Caco-2 (cell line): ENCODE measurements at regions not wholly inside any gene's neighbourhood (a gene's known extent, or its start where the extent isn't known, plus 50 kb on each side); places are given as distances from the start of the nearest gene placed in this dataset.
"Not testable (repeated sequence)": the region's sequence is repeated elsewhere in the genome, so short reads cannot be mapped to it uniquely, and the experiment has no call there.

Experiments
- BruUV-seq: library from RNA; stranded (reverse); fragments of 400-500 nt; replicated peaks from 2 replicates; lab custom pipeline; 2021; lab: Mats Ljungman, UMichigan
- CTCF ChIA-PET: fragments of 300-600 bp; sonication (Branson Sonifier 250); formaldehyde crosslinking; loops from one replicate; lab custom pipeline; 2022; ENCODE audit warnings: antibody characterized with exemption; lab: Charles Lee
- POLR2A ChIA-PET: fragments of 300-600 bp; sonication (Branson Sonifier 250); formaldehyde crosslinking; loops from one replicate; lab custom pipeline; 2022; ENCODE audit warnings: antibody characterized with exemption; lab: Charles Lee
- DNase-seq, 2 experiments: peaks; one replicate each; pipeline versions ENCODE4 v3.0.0 to v3.0.0-alpha.2; 2020 to 2022
- H3K27me3 ChIP-seq: replicated peaks from 2 replicates; pipeline ENCODE4 v1.6.0; 2011; ENCODE audit warnings: low read length; ENCODE audit not compliant: control insufficient read depth, insufficient read depth
- H3K36me3 ChIP-seq: 2 replicates; pipeline ENCODE4 v1.5.1; 2011; ENCODE audit warnings: low read length; ENCODE audit not compliant: control insufficient read depth, insufficient read depth
- H3K4me1 ChIP-seq: fragments of 250-450 bp; sonication (Bioruptor Pico); 2 replicates; pipeline ENCODE4 v1.5.1; 2020; ENCODE audit warnings: mild to moderate bottlenecking
- H3K4me3 ChIP-seq: 2 replicates; pipeline ENCODE4 v1.5.1; 2011; ENCODE audit warnings: low read depth, mild to moderate bottlenecking, control low read depth, low read length
- H3K9me3 ChIP-seq: fragments of 250-450 bp; sonication (Bioruptor Pico); 2 replicates; pipeline ENCODE4 v1.5.1; 2020; ENCODE audit warnings: mild to moderate bottlenecking, moderate library complexity
- H3K27ac Mint-ChIP-seq: one replicate; pipeline ENCODE4 v1.8.0; 2022; ENCODE audit warnings: mixed read lengths; ENCODE audit not compliant: unreplicated experiment
- H3K27me3 Mint-ChIP-seq: one replicate; pipeline ENCODE4 v1.8.0; 2022; ENCODE audit warnings: mixed read lengths; ENCODE audit not compliant: insufficient read depth, unreplicated experiment
- H3K36me3 Mint-ChIP-seq: one replicate; pipeline ENCODE4 v1.8.0; 2022; ENCODE audit warnings: mild to moderate bottlenecking, mixed read lengths; ENCODE audit not compliant: insufficient read depth, unreplicated experiment
- H3K4me1 Mint-ChIP-seq: one replicate; pipeline ENCODE4 v1.8.0; 2022; ENCODE audit warnings: low read depth, mixed read lengths; ENCODE audit not compliant: unreplicated experiment
- H3K4me3 Mint-ChIP-seq: one replicate; pipeline ENCODE4 v1.8.0; 2022; ENCODE audit warnings: mild to moderate bottlenecking, moderate library complexity, mixed read lengths; ENCODE audit not compliant: unreplicated experiment
- H3K9me3 Mint-ChIP-seq: one replicate; pipeline ENCODE4 v1.8.0; 2022; ENCODE audit warnings: mixed read lengths; ENCODE audit not compliant: unreplicated experiment
- intact Hi-C: fragments of 100-400 bp; cut with micrococcal nuclease; formaldehyde crosslinking; loops from one replicate; pipeline ENCODE4 v1.10.0; 2022; ENCODE audit not compliant: unreplicated experiment
- TF ChIP-seq, protein P1 (sequence below), 2 experiments: fragments of 200-600 bp in 1 of 2; IDR thresholded peaks; 1 replicate in 1 of 2; 2 replicates in 1 of 2; pipeline versions ENCODE4 v1.5.1 to v1.8.0; 2011 to 2022; ENCODE audit warnings: antibody characterized with exemption in 1 of 2, control low read depth in 1 of 2, inconsistent platforms in 1 of 2, low read depth in 1 of 2, low read length in 1 of 2, mild to moderate bottlenecking in 1 of 2, moderate library complexity in 1 of 2; ENCODE audit not compliant: insufficient read depth in 1 of 2, severe bottlenecking in 1 of 2, unreplicated experiment in 1 of 2

- Mint-ChIP-seq H3K27ac (no peak overlapping the region), H3K4me3 (no peak overlapping the region), H3K4me1 (no peaks in the 10 kb centered on the region), H3K9me3 (no peaks in the 10 kb centered on the region), H3K36me3 (no peaks in the 10 kb centered on the region), H3K27me3 (no peaks in the 10 kb centered on the region)
- POLR2A ChIA-PET: no interaction called here
- CTCF ChIA-PET: no interaction called here
- no TSS peak for BruUV-seq
- TF ChIP-seq, protein P1, sequence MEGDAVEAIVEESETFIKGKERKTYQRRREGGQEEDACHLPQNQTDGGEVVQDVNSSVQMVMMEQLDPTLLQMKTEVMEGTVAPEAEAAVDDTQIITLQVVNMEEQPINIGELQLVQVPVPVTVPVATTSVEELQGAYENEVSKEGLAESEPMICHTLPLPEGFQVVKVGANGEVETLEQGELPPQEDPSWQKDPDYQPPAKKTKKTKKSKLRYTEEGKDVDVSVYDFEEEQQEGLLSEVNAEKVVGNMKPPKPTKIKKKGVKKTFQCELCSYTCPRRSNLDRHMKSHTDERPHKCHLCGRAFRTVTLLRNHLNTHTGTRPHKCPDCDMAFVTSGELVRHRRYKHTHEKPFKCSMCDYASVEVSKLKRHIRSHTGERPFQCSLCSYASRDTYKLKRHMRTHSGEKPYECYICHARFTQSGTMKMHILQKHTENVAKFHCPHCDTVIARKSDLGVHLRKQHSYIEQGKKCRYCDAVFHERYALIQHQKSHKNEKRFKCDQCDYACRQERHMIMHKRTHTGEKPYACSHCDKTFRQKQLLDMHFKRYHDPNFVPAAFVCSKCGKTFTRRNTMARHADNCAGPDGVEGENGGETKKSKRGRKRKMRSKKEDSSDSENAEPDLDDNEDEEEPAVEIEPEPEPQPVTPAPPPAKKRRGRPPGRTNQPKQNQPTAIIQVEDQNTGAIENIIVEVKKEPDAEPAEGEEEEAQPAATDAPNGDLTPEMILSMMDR (IDR thresholded peaks at IDR 0.05; ENCODE audit: insufficient read depth in 1 of 2, low read depth in 1 of 2, low read length in 1 of 2, severe bottlenecking in 1 of 2, unreplicated experiment in 1 of 2): no peak
- no peaks in the 10 kb centered on the region for H3K9me3 ChIP-seq
- DNase-seq: no peak
- no peaks in the 10 kb centered on the region for H3K4me1 ChIP-seq
- no peaks in the 10 kb centered on the region for H3K27me3 ChIP-seq
- intact Hi-C loops: no loop called here
- no peak overlapping the region for H3K4me3 ChIP-seq
- H3K36me3 ChIP-seq: no peaks in the 10 kb centered on the region
These were observed 69.3 kb upstream of the TMEM252 start for GRCh38 chr9:68609901-68610415.

GRCh38 chr9:68614121-68614520 lies 73.4 kb upstream of the TMEM252 start:
- Mint-ChIP-seq H3K9me3 (no peaks in the 10 kb centered on the region), H3K4me3 (no peak overlapping the region), H3K27ac (no peak overlapping the region), H3K27me3 (no peaks in the 10 kb centered on the region), H3K36me3 (no peaks in the 10 kb centered on the region), H3K4me1 (no peaks in the 10 kb centered on the region)
- CTCF ChIA-PET: no interaction called here
- Histone ChIP-seq H3K27me3 (no peaks in the 10 kb centered on the region), H3K36me3 (no peaks in the 10 kb centered on the region), H3K4me3 (no peak overlapping the region), H3K4me1 (no peaks in the 10 kb centered on the region), H3K9me3 (no peaks in the 10 kb centered on the region)
- POLR2A ChIA-PET: no interaction called here
- no TSS peak for BruUV-seq
- TF ChIP-seq, protein P1 (IDR thresholded peaks at IDR 0.05; ENCODE audit: insufficient read depth in 1 of 2, low read depth in 1 of 2, low read length in 1 of 2, severe bottlenecking in 1 of 2, unreplicated experiment in 1 of 2): no peak
- intact Hi-C loops: no loop called here
- no peak for DNase-seq

- DNase-seq, H3K36me3 ChIP-seq, H3K4me1 ChIP-seq, BruUV-seq, CTCF ChIA-PET, H3K27me3 Mint-ChIP-seq, H3K27ac Mint-ChIP-seq, H3K4me1 Mint-ChIP-seq, intact Hi-C loops, H3K36me3 Mint-ChIP-seq, H3K9me3 Mint-ChIP-seq, H3K4me3 ChIP-seq, H3K27me3 ChIP-seq, H3K4me3 Mint-ChIP-seq, H3K9me3 ChIP-seq, POLR2A ChIA-PET: not testable (repeated sequence)
These were observed 76.3 kb upstream of the TMEM252 start for GRCh38 chr9:68617011-68617410.

- no peaks in the 10 kb centered on the region for H3K36me3 ChIP-seq
- TF ChIP-seq, protein P1 (IDR thresholded peaks at IDR 0.05; ENCODE audit: insufficient read depth in 1 of 2, low read depth in 1 of 2, low read length in 1 of 2, severe bottlenecking in 1 of 2, unreplicated experiment in 1 of 2): no peak
- H3K36me3 Mint-ChIP-seq: no peaks in the 10 kb centered on the region
- no peaks in the 10 kb centered on the region for H3K4me1 ChIP-seq
- H3K9me3 Mint-ChIP-seq: no peaks in the 10 kb centered on the region
- H3K9me3 ChIP-seq: no peaks in the 10 kb centered on the region
- no peak overlapping the region for H3K27ac Mint-ChIP-seq
- ChIA-PET POLR2A (no interaction called here), CTCF (no interaction called here)
- H3K27me3 Mint-ChIP-seq: no peaks in the 10 kb centered on the region
- intact Hi-C loops: no loop called here
- no TSS peak for BruUV-seq
- no peak overlapping the region for H3K4me3 ChIP-seq
- DNase-seq: no peak
- H3K27me3 ChIP-seq: no peaks in the 10 kb centered on the region
- no peaks in the 10 kb centered on the region for H3K4me1 Mint-ChIP-seq
- no peak overlapping the region for H3K4me3 Mint-ChIP-seq
These were observed 78.4 kb upstream of the TMEM252 start for GRCh38 chr9:68619072-68619471.
